T-helper 1 cell treated with Interleukin-12 subunit alpha and Interleukin-12 subunit beta and Interleukin-4 antibody, amounts not matched to agents 30 μg/mL and 1 μg/mL, for 36 hours (primary cell): ENCODE measurements at regions not wholly inside any gene's neighbourhood (a gene's known extent, or its start where the extent isn't known, plus 50 kb on each side); places are given as distances from the start of the nearest gene placed in this dataset.

Source experiments
- H3K27ac Mint-ChIP-seq: one replicate; pipeline ENCODE4 v1.8.0; 2021; ENCODE audit warnings: mild to moderate bottlenecking, mixed read lengths
- H3K27me3 Mint-ChIP-seq: one replicate; pipeline ENCODE4 v1.8.0; 2021; ENCODE audit warnings: low read depth, mixed read lengths
- H3K36me3 Mint-ChIP-seq: one replicate; pipeline ENCODE4 v1.8.0; 2021; ENCODE audit warnings: low read depth, mixed read lengths
- H3K4me1 Mint-ChIP-seq: one replicate; pipeline ENCODE4 v1.8.0; 2021; ENCODE audit warnings: low read depth, mixed read lengths
- H3K4me3 Mint-ChIP-seq: one replicate; pipeline ENCODE4 v1.8.0; 2021; ENCODE audit warnings: mild to moderate bottlenecking, moderate library complexity, mixed read lengths
- H3K9me3 Mint-ChIP-seq: one replicate; pipeline ENCODE4 v1.8.0; 2021; ENCODE audit warnings: mixed read lengths

DNA sequence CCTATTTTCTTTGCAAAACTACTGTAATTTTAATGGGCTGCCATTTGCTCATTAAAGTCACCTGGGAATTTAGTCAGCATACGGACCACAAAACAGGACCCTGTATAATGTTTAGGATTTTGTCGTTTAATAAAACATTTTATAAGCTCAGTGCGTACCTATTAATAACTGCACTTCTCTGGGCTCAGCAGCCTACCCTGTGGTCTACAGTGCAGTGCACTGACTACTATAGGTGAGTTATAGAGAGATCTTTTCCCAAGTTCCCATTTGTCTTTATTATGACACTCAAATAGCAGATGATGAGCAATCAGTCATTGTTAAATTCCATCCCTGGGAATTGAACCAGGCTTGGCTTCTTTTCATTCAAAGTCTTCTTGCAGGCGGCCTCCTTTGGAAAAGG, 433.4 kb upstream of the NFE2L3 start:
- Mint-ChIP-seq H3K4me1 (no peaks in the 10 kb centered on the region), H3K9me3 (no peaks in the 10 kb centered on the region), H3K27ac (no peak overlapping the region), H3K4me3 (no peak overlapping the region), H3K36me3 (no peaks in the 10 kb centered on the region), H3K27me3 (peaks cover 10% of the 10 kb centered on the region)

GRCh38 chr7:25719190-25719896, 432.7 kb upstream of the NFE2L3 start:
- Mint-ChIP-seq H3K4me1 (no peaks in the 10 kb centered on the region), H3K9me3 (no peaks in the 10 kb centered on the region), H3K27me3 (peaks cover 7% of the 10 kb centered on the region), H3K27ac (no peak overlapping the region), H3K4me3 (no peak overlapping the region), H3K36me3 (no peaks in the 10 kb centered on the region)

- no peaks in the 10 kb centered on the region for H3K4me1 Mint-ChIP-seq
- H3K9me3 Mint-ChIP-seq, result no peaks in the 10 kb centered on the region
- peaks cover under 1% of the 10 kb centered on the region for H3K27me3 Mint-ChIP-seq
- no peak overlapping the region for H3K4me3 Mint-ChIP-seq
- no peaks in the 10 kb centered on the region for H3K36me3 Mint-ChIP-seq
- H3K27ac Mint-ChIP-seq, result no peak overlapping the region
Observed at GRCh38 chr7:25720427-25720826, 431.6 kb upstream of the NFE2L3 start.

GRCh38 chr7:25722856-25723255, 429.1 kb upstream of the NFE2L3 start:
- no peaks in the 10 kb centered on the region for H3K27me3 Mint-ChIP-seq
- H3K4me3 Mint-ChIP-seq, result no peak overlapping the region
- no peaks in the 10 kb centered on the region for H3K36me3 Mint-ChIP-seq
- H3K4me1 Mint-ChIP-seq, result no peaks in the 10 kb centered on the region
- no peak overlapping the region for H3K27ac Mint-ChIP-seq
- no peaks in the 10 kb centered on the region for H3K9me3 Mint-ChIP-seq

DNA sequence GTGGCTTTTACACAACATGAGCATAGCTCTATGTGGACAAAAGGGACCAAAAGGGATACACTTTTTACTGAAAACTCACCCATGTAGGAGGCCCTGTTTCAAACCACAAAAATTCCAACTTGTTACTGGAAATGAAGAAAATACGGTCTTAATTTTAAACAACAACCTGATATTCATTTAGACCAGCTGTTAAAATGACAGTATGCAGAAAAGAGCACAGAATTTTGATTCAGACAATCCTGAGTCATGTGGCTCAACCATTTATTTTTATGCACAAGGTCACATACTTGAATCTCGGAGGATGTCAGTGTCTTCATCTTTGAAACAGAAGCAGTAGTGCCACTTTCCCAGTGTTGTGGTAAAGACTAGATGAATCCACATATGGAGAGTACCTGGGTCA, 426.5 kb upstream of the NFE2L3 start:
- Mint-ChIP-seq H3K9me3 (no peaks in the 10 kb centered on the region), H3K27ac (no peak overlapping the region), H3K27me3 (no peaks in the 10 kb centered on the region), H3K4me1 (no peaks in the 10 kb centered on the region), H3K36me3 (no peaks in the 10 kb centered on the region), H3K4me3 (no peak overlapping the region)

DNA sequence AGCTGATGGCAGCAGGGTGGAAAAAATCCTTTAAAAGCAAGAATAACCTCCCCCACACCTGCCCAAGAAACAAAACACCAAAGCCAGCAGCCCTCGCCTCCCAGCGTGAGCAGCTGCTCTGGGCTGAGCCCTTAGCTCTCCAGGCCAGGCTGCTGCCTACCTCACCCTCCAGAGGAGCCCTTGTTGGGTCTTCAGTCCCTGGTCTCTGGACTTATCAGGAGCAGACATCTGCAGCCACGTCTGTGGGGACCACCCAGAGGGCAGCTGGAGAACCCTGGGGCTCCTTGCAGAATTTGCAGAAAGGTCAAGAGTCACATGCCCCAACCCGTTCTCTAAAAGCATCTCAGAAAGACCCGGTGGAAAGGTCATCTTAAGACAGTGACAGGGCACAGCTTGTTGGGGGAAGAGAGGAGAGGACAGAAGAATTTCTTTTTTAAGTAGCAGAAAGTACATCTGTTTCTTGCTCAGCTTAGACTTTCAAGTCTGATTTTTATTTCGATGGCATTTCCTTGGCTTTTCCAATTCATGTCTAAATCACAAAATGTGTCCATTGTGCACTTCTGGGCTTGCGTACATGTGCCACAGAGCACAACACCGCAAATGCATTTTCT, 425.7 kb upstream of the NFE2L3 start:
- Mint-ChIP-seq H3K27ac (no peak overlapping the region), H3K4me1 (no peaks in the 10 kb centered on the region), H3K36me3 (no peaks in the 10 kb centered on the region), H3K4me3 (no peak overlapping the region), H3K27me3 (no peaks in the 10 kb centered on the region), H3K9me3 (no peaks in the 10 kb centered on the region)

- no peak overlapping the region for H3K4me3 Mint-ChIP-seq
- no peaks in the 10 kb centered on the region for H3K4me1 Mint-ChIP-seq
- H3K27me3 Mint-ChIP-seq, result no peaks in the 10 kb centered on the region
- no peak overlapping the region for H3K27ac Mint-ChIP-seq
- H3K36me3 Mint-ChIP-seq, result no peaks in the 10 kb centered on the region
- no peaks in the 10 kb centered on the region for H3K9me3 Mint-ChIP-seq
Observed at GRCh38 chr7:25726781-25727311, 425.2 kb upstream of the NFE2L3 start.

- Mint-ChIP-seq H3K36me3 (no peaks in the 10 kb centered on the region), H3K4me1 (no peaks in the 10 kb centered on the region), H3K9me3 (no peaks in the 10 kb centered on the region), H3K27me3 (no peaks in the 10 kb centered on the region), H3K27ac (no peak overlapping the region), H3K4me3 (no peak overlapping the region)
Observed at GRCh38 chr7:25727446-25727845, 424.6 kb upstream of the NFE2L3 start.

GRCh38 chr7:25727876-25728275, 424.1 kb upstream of the NFE2L3 start:
- no peaks in the 10 kb centered on the region for H3K36me3 Mint-ChIP-seq
- H3K4me1 Mint-ChIP-seq, result no peaks in the 10 kb centered on the region
- no peaks in the 10 kb centered on the region for H3K9me3 Mint-ChIP-seq
- no peak overlapping the region for H3K27ac Mint-ChIP-seq
- no peaks in the 10 kb centered on the region for H3K27me3 Mint-ChIP-seq
- H3K4me3 Mint-ChIP-seq, result no peak overlapping the region

DNA sequence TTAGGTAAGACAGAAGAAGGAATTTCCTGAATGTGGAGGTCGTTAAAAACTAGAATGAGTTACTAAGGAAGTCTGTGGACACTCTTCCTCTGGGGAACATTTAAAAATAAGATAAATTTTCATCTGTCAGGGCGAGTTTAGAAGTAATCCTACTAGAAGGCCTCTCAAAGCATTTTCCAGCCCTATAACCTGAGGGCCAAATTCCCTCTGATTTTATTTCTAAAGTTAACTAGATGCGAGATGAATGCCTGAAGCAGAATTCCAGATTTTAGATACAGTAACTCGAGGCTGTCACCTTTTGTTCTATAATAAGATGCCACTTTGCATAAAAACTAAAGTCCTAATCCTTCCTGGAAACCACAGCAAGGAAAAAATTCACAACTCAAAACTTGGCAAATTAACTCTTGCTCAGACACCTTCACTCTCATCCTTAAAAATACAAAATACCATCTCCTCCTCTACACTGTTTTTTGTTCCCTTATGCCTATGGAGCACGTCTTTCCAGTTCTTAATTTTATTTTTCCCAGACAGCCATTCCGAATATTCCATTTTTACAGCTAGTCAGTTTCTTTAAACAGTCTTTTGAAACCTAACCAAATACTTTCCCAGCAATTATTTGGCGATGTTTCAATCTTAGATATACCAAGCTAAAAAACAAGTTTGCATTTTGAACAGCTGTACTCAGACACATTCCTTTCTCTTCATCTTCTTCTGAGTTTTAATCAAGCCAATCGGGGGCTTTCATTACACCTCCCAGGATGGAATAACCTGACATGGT, 420.7 kb upstream of the NFE2L3 start:
- H3K36me3 Mint-ChIP-seq, result no peaks in the 10 kb centered on the region

GRCh38 chr7:25731846-25732245, 420.2 kb upstream of the NFE2L3 start:
- Mint-ChIP-seq H3K36me3 (no peaks in the 10 kb centered on the region), H3K9me3 (no peaks in the 10 kb centered on the region), H3K4me3 (no peak overlapping the region), H3K4me1 (no peaks in the 10 kb centered on the region), H3K27ac (no peak overlapping the region), H3K27me3 (no peaks in the 10 kb centered on the region)

More for the DNA sequence above, 420.7 kb upstream of the NFE2L3 start:
- Mint-ChIP-seq H3K9me3 (no peaks in the 10 kb centered on the region), H3K4me1 (no peaks in the 10 kb centered on the region), H3K27me3 (no peaks in the 10 kb centered on the region), H3K27ac (no peak overlapping the region), H3K4me3 (no peak overlapping the region)

DNA sequence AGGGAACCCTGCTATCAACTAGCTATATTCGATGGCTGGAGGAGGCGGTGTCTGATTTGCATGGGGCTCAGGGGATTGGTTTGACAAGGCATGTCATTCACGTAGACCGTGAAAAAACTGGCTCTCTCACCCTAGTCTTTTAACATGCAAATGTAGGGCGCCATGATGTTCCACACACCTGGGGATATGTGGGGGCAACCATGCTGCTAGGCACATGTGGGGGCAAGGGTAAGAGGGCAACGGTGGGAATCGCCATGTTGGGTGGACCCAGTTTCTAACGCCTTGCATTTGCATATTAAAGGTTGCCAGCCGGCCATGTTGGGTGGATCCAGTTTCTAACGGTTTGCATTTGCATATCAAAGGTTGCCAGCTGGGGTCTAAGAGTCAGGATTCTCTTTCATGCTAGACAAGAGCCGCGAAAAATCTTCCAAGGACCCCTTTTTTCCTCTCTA, 419.2 kb upstream of the NFE2L3 start:
- Mint-ChIP-seq H3K4me3 (no peak overlapping the region), H3K27ac (no peak overlapping the region)

GRCh38 chr7:25735674-25736242, 416.2 kb upstream of the NFE2L3 start:
- no peaks in the 10 kb centered on the region for H3K9me3 Mint-ChIP-seq
- no peaks in the 10 kb centered on the region for H3K4me1 Mint-ChIP-seq
- H3K27ac Mint-ChIP-seq, result no peak overlapping the region
- H3K4me3 Mint-ChIP-seq, result no peak overlapping the region
- H3K27me3 Mint-ChIP-seq, result no peaks in the 10 kb centered on the region
- no peaks in the 10 kb centered on the region for H3K36me3 Mint-ChIP-seq

More for the DNA sequence above, 419.2 kb upstream of the NFE2L3 start:
- H3K9me3 Mint-ChIP-seq, result no peaks in the 10 kb centered on the region
- no peaks in the 10 kb centered on the region for H3K4me1 Mint-ChIP-seq
- no peaks in the 10 kb centered on the region for H3K36me3 Mint-ChIP-seq
- H3K27me3 Mint-ChIP-seq, result no peaks in the 10 kb centered on the region

- H3K27ac Mint-ChIP-seq, result no peak overlapping the region
- no peaks in the 10 kb centered on the region for H3K27me3 Mint-ChIP-seq
- no peak overlapping the region for H3K4me3 Mint-ChIP-seq
- H3K9me3 Mint-ChIP-seq, result no peaks in the 10 kb centered on the region
- H3K4me1 Mint-ChIP-seq, result no peaks in the 10 kb centered on the region
- no peaks in the 10 kb centered on the region for H3K36me3 Mint-ChIP-seq
Observed at GRCh38 chr7:25738528-25738927, 413.5 kb upstream of the NFE2L3 start.
